GM21390 (cell line): ENCODE measurements at regions not wholly inside any gene's neighbourhood (a gene's known extent, or its start where the extent isn't known, plus 50 kb on each side); places are given as distances from the start of the nearest gene placed in this dataset.

Source experiments
- ATAC-seq: cut with Tn5 transposase; IDR thresholded peaks from one replicate; pipeline ENCODE4 v1.9.1; 2021; ENCODE audit not compliant: unreplicated experiment

GRCh38 chr16:6684076-6684673, 648.5 kb upstream of the RBFOX1 start:
- no peak for ATAC-seq

DNA sequence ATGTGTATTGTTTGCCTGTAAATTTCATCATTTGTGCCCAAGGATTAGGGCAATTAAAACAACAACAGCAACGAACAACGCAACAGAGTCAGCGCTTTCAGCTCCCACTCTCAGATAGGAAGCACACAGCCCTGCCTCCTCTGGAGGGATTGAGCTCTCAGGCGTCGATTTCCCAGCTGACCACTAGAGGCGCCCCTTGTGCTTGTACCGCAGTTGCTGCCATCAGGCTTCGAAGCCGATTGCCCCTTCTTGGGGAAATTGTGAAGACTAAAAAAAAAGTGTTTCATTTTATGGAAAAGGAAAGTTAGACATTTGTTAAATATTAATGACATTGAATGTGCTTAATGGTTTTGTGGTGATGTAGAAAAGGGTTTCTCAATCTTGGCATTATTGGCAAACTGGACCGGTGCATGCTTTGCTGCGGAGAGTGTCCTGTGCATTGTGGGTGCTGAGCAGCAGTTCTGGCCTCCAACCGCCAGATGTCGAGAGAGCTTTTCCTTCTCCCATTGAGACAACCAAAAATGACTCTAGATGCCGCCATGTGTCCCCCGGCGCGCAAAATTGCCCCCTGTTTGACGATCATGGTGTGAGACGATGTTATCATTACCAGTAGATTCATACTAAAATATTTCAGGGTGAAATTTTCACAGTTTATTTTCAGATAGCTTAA, 650.4 kb upstream of the RBFOX1 start:
- ATAC-seq, result no peak

DNA sequence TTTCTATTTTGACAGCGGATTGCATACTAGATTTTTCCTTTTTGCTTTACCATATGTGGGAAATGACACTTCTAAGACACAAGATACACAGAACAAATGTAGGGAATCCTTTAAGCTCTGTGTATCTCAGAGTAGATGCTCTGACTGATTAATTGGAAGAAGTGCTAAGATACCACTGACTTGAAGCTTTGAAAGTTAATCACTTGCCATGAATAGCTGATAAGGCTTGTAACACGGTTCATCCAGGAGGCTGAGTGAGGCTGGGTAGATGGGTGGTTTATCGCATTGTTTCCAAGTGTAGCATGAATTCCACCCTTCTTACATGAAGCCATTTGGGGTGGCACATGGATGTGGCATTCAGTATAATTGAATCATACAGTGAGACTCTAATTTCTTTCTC, 654.1 kb upstream of the RBFOX1 start:
- no peak for ATAC-seq

GRCh38 chr16:6674071-6674470, 658.6 kb upstream of the RBFOX1 start:
- ATAC-seq, result no peak

DNA sequence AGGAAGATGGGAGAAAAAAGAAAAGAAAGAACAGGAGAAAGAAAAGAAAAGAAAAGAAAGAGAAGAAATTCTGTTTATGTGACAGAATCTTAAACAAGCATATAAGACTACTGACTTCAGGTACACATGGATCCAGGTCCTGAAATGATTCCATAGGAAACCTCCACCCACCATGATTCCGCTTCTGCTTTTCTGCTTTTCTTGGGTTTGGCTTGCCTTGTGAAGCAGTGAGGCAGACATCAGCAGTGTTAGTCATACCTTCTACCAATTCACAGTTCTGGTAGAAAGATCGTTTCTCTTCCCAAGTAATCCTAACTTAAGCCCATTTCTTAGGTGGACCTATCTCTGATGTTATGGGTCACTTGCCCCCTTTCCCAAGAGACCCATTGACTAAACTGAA, 660.1 kb upstream of the RBFOX1 start:
- ATAC-seq, result no peak

- ATAC-seq, result no peak
Measured at GRCh38 chr16:6667393-6667792, 665.3 kb upstream of the RBFOX1 start.

DNA sequence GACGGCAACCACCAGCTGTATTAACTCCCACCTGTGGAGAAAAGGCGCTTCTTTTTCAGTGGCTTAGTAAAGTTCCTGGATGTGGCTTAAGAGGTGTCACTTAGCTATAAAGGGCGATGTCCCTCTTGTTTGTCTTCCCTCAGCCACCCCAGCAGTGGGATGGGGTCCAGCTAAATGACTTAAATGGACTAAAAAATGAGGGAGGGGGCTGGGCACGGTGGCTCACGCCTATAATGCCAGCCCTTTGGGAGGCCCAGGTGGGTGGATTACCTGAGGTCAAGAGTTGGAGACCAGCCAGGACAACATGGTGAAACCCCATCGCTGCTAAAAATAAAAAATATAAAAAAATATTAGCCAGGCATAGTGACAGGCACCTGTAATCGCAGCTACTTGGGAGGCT, 667.5 kb upstream of the RBFOX1 start:
- ATAC-seq, result no peak

GRCh38 chr16:6663668-6664067, 669.0 kb upstream of the RBFOX1 start:
- no peak for ATAC-seq

DNA sequence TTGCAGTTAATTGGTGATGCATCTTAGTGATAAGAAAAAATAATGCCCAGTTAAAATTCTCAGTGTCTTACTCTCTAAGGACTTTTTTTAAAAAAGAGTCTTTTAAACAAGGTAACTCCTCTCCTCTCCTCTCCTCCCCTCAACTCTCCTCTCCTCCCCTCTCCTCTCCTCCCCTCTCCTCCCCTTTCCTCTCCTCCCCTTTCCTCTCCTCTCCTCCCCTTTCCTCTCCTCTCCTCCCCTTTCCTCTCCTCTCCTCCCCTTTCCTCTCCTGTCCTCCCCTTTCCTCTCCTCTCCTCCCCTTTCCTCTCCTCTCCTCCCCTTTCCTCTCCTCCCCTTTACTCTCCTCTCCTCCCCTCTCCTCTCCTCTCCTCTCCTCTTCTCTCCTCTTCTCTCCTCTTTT, 675.9 kb upstream of the RBFOX1 start:
- no peak for ATAC-seq

GRCh38 chr16:6646891-6647290, 685.8 kb upstream of the RBFOX1 start:
- no peak for ATAC-seq

- ATAC-seq, result no peak
Measured at GRCh38 chr16:6645768-6646568, 686.7 kb upstream of the RBFOX1 start.

DNA sequence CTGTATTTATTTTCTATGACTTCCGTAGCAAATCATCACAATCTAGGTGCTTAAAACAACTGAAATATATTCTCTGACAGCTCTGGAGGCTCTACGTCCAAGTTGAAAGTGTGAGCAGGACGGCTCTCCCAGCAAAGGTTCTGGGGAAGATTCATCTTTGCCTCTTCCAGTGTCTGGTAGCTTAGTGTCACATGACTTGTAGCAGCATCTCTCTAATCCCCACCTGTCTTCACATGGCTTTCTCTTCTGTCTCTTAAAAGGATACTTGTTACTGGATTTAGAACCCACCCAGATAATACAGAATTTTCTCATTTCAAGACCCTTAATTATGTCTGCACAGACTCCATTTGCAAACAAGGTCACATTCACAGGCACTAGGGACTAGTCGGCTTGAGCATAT, 687.7 kb upstream of the RBFOX1 start:
- no peak for ATAC-seq

- ATAC-seq, result no peak
Measured at GRCh38 chr16:6643080-6643686, 689.5 kb upstream of the RBFOX1 start.

DNA sequence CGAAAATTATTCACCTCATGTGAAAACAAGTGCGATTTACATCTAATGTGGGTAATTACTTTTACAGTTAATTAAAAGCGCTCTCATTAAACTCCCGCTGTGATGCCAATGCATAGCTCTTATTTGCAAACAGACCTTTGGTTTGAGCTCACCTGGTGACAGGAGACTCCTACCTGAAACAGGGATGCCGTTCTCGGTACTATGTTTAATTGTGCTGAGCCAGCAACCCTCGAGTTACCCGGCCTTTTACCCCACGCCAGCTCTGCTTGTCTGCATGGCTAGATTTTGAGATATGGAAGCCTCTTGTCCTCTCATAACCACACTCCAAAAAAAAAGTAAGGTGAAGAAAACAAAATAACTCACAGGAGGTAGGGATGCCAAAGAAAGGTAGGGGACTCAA, 690.4 kb upstream of the RBFOX1 start:
- no peak for ATAC-seq

- ATAC-seq, result no peak
Measured at GRCh38 chr16:6641091-6641490, 691.6 kb upstream of the RBFOX1 start.

- ATAC-seq, result no peak
Measured at GRCh38 chr16:6636457-6636856, 696.2 kb upstream of the RBFOX1 start.

DNA sequence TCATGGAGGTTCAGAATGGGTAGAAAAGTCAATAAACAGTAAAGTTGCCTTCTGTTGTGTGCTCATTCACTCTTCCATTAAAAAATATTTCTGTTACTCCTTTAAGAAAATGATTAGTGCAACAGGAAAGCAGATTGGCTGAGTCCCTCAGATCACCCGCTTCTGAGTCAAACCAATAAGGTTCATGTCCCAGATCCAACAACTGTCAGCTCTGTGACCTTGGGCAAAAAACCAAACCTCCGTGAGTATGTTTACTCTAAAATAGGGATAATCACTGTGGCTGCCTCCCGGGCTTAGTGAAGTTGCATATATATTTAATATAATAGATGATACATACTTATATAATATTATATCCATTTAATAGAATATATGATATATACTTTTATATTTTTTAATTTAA, 698.5 kb upstream of the RBFOX1 start:
- ATAC-seq, result no peak

DNA sequence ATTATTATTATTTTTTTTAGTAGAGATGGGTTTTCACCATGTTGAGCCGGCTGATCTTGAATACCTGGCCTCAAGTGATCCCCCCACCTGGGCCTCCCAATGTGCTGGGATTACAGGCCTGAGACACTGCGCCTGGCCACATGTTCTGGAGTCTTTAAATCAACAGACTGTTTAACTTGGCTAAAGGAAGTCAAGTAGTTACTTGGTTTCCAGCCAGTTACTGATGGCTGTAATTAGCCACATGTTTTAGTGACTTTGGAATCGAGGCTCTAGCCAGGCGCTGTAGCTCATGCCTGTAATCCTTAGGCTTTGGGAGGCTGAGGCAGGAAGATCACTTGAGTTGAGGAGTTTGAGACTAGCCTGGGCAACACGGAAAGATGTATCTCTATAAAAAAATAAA, 699.2 kb upstream of the RBFOX1 start:
- no peak for ATAC-seq

DNA sequence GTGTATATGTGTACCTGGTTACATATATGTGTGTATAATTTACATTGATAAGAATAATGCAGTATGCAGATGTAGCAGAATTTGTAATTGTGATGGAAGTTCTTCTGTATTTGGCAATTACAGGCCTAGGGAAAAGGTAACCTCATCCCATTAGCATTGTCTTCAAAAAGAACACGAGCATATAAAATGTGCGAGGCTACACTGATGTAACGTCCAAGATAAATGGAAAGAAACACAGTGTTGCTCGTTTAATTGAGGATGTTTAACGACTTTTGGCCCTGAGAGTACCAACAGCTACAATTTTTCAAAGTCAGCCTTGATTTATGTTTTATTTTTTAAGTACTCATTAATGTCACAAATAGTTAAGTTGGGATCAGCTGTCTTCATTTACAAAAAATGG, 703.5 kb upstream of the RBFOX1 start:
- ATAC-seq, result no peak

- no peak for ATAC-seq
Measured at GRCh38 chr16:6625606-6626005, 707.0 kb upstream of the RBFOX1 start.

DNA sequence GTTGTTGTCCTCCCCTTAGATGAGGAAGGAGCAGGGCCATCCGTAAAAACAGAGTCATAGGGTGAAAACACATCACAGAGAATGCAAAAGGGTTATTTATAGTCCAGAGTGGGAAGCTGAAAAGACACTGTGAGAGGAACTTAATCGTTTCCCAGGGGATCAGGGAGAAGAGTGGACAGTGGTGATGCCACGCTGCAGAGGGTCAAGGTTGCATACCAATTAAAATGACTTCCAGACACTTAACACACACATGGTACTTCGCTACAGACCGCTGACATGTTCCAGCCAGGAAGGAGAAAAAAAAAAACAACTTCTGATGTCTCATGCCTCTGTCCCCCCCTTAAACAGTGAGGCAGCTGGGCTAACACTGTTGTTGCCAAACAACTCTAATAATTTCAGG, 713.8 kb upstream of the RBFOX1 start:
- no peak for ATAC-seq

- no peak for ATAC-seq
Measured at GRCh38 chr16:6616746-6617145, 715.9 kb upstream of the RBFOX1 start.
